ENCODE measurements at regions not wholly inside any gene's neighbourhood (a gene's known extent, or its start where the extent isn't known, plus 50 kb on each side); places are given as distances from the start of the nearest gene placed in this dataset.

- Histone ChIP-seq H3K27me3 (no peaks in the 10 kb centered on the region), H3K4me3 (no peak overlapping the region), H3K4me1 (ENCODE audit: insufficient read depth) (no peaks in the 10 kb centered on the region), H3K9me3 (no peaks in the 10 kb centered on the region), H3K27ac (no peak overlapping the region), H3K36me3 (no peaks in the 10 kb centered on the region)
- WGBS, 3 donors, result 82 to 87% (median 85%) methylated on average over 8 of the region's 8 CpGs
- DNase-seq, result no peak
- TF ChIP-seq POLR2A (IDR thresholded peaks at IDR 0.05), result no peak
- intact Hi-C loops (cut with DNase I), result no loop called here
These were observed 109.2 kb upstream of the COPS8 start for GRCh38 chr2:236976266-236977062.

- H3K36me3 ChIP-seq, result no peaks in the 10 kb centered on the region
- H3K4me1 ChIP-seq (ENCODE audit: insufficient read depth), result no peaks in the 10 kb centered on the region
- intact Hi-C loops (cut with DNase I), result no loop called here
- no peak overlapping the region for H3K4me3 ChIP-seq
- no peaks in the 10 kb centered on the region for H3K27me3 ChIP-seq
- no peaks in the 10 kb centered on the region for H3K9me3 ChIP-seq
- WGBS, 3 donors, result 61 to 77% (median 71%) methylated on average over 11 of the region's 11 CpGs
- TF ChIP-seq EP300 (IDR thresholded peaks at IDR 0.05), result no peak
- no peak for TF ChIP-seq POLR2A (IDR thresholded peaks at IDR 0.05)
- no peak for TF ChIP-seq CTCF (IDR thresholded peaks at IDR 0.05)
- no peak for DNase-seq
- H3K27ac ChIP-seq, result no peak overlapping the region
These were observed 108.4 kb upstream of the COPS8 start for GRCh38 chr2:236977063-236977851.

GRCh38 chr2:236977852-236978398, 107.8 kb upstream of the COPS8 start:
- intact Hi-C loops (cut with DNase I), result no loop called here
- DNase-seq, result no peak

GRCh38 chr2:236979664-236980063, 106.0 kb upstream of the COPS8 start:
- H3K4me3 ChIP-seq, result no peak overlapping the region
- 75 to 88% (median 86%) methylated on average over 3 of the region's 3 CpGs for WGBS, 3 donors

More at GRCh38 chr2:236977852-236978398, 107.8 kb upstream of the COPS8 start:
- no peak for TF ChIP-seq POLR2A (IDR thresholded peaks at IDR 0.05)
- no peak for TF ChIP-seq EP300 (IDR thresholded peaks at IDR 0.05)
- no peak for TF ChIP-seq CTCF (IDR thresholded peaks at IDR 0.05)
- no peaks in the 10 kb centered on the region for H3K9me3 ChIP-seq
- WGBS, 3 donors, result 72 to 88% (median 85%) methylated on average over 7 of the region's 7 CpGs
- H3K36me3 ChIP-seq, result no peaks in the 10 kb centered on the region
- H3K4me3 ChIP-seq, result no peak overlapping the region
- no peaks in the 10 kb centered on the region for H3K27me3 ChIP-seq
- no peaks in the 10 kb centered on the region for H3K4me1 ChIP-seq (ENCODE audit: insufficient read depth)
- no peak overlapping the region for H3K27ac ChIP-seq

More at GRCh38 chr2:236979664-236980063, 106.0 kb upstream of the COPS8 start:
- Histone ChIP-seq H3K4me1 (ENCODE audit: insufficient read depth) (no peaks in the 10 kb centered on the region), H3K36me3 (no peaks in the 10 kb centered on the region), H3K27ac (no peak overlapping the region), H3K27me3 (no peaks in the 10 kb centered on the region), H3K9me3 (no peaks in the 10 kb centered on the region)
- TF ChIP-seq POLR2A (IDR thresholded peaks at IDR 0.05), result no peak
- no peak for TF ChIP-seq CTCF (IDR thresholded peaks at IDR 0.05)
- TF ChIP-seq EP300 (IDR thresholded peaks at IDR 0.05), result no peak
- intact Hi-C loops (cut with DNase I), result no loop called here
- DNase-seq, result no peak

All from ovary (tissue), 7 donors.